ENCODE measurements at regions not wholly inside any gene's neighbourhood (a gene's known extent, or its start where the extent isn't known, plus 50 kb on each side); places are given as distances from the start of the nearest gene placed in this dataset.

GRCh38 chr5:155087036-155087435, 73.5 kb downstream of the KIF4B start:
- Mint-ChIP-seq H3K27me3 (ENCODE audit: insufficient read depth) (peaks cover 3% of the 10 kb centered on the region), H3K9me3 (no peaks in the 10 kb centered on the region), H3K4me3 (no peak overlapping the region), H3K36me3 (ENCODE audit: low read depth) (no peaks in the 10 kb centered on the region), H3K4me1 (peaks cover 3% of the 10 kb centered on the region), H3K27ac (no peak overlapping the region)
- Histone ChIP-seq H3K27me3 (ENCODE audit: control insufficient read depth, insufficient read depth, low read length, poor library complexity, severe bottlenecking) (no peaks in the 10 kb centered on the region), H3K9me3 (ENCODE audit: control insufficient read depth, low read length) (no peaks in the 10 kb centered on the region), H3K9ac (ENCODE audit: extremely low read depth, low read length, poor library complexity, severe bottlenecking) (no peak overlapping the region), H3K4me1 (ENCODE audit: control insufficient read depth, insufficient read depth, low read length) (no peaks in the 10 kb centered on the region), H3K4me3 (ENCODE audit: low read length) (no peak overlapping the region), H3K36me3 (ENCODE audit: control insufficient read depth, insufficient read depth, low read length) (no peaks in the 10 kb centered on the region), H3K27ac (ENCODE audit: low read depth, low read length) (no peak overlapping the region)
- no peak for DNase-seq
- WGBS, 2 experiments (ENCODE audit: insufficient coverage in 1 of 2, insufficient read length in 1 of 2) = 90% methylated on average over 3 to 4 of the region's 4 CpGs
- TF ChIP-seq CTCF (conservative IDR thresholded peaks at IDR 0.05) = no peak

- no peaks in the 10 kb centered on the region for H3K36me3 Mint-ChIP-seq (ENCODE audit: low read depth)
- H3K9ac ChIP-seq (ENCODE audit: extremely low read depth, low read length, poor library complexity, severe bottlenecking) = no peak overlapping the region
- H3K27me3 ChIP-seq (ENCODE audit: control insufficient read depth, insufficient read depth, low read length, poor library complexity, severe bottlenecking) = no peaks in the 10 kb centered on the region
- DNase-seq = no peak
- no peak overlapping the region for H3K27ac Mint-ChIP-seq
- no peaks in the 10 kb centered on the region for H3K9me3 ChIP-seq (ENCODE audit: control insufficient read depth, low read length)
- H3K27me3 Mint-ChIP-seq (ENCODE audit: insufficient read depth) = peaks cover 3% of the 10 kb centered on the region
- no peak overlapping the region for H3K4me3 ChIP-seq (ENCODE audit: low read length)
- no peaks in the 10 kb centered on the region for H3K4me1 ChIP-seq (ENCODE audit: control insufficient read depth, insufficient read depth, low read length)
- H3K27ac ChIP-seq (ENCODE audit: low read depth, low read length) = no peak overlapping the region
- no peaks in the 10 kb centered on the region for H3K36me3 ChIP-seq (ENCODE audit: control insufficient read depth, insufficient read depth, low read length)
- TF ChIP-seq CTCF (conservative IDR thresholded peaks at IDR 0.05) = no peak
- no peak overlapping the region for H3K4me3 Mint-ChIP-seq
- H3K9me3 Mint-ChIP-seq = no peaks in the 10 kb centered on the region
- peaks cover 3% of the 10 kb centered on the region for H3K4me1 Mint-ChIP-seq
- 88 to 100% methylated on average over 2 of the region's 2 CpGs for WGBS, 2 experiments (ENCODE audit: insufficient coverage in 1 of 2, insufficient read length in 1 of 2)
These were observed 75.3 kb downstream of the KIF4B start for GRCh38 chr5:155088811-155089210.

- no peak for TF ChIP-seq CTCF (conservative IDR thresholded peaks at IDR 0.05)
- H3K27ac ChIP-seq (ENCODE audit: low read depth, low read length) = no peak overlapping the region
- WGBS, 2 experiments (ENCODE audit: insufficient coverage in 1 of 2, insufficient read length in 1 of 2) = no CpG with 5 or more reads among the region's 1 CpG
- Mint-ChIP-seq H3K27me3 (ENCODE audit: insufficient read depth) (no peaks in the 10 kb centered on the region), H3K27ac (no peak overlapping the region), H3K9me3 (no peaks in the 10 kb centered on the region), H3K36me3 (ENCODE audit: low read depth) (no peaks in the 10 kb centered on the region), H3K4me3 (no peak overlapping the region), H3K4me1 (peaks cover 3% of the 10 kb centered on the region)
- no peaks in the 10 kb centered on the region for H3K36me3 ChIP-seq (ENCODE audit: control insufficient read depth, insufficient read depth, low read length)
- H3K9me3 ChIP-seq (ENCODE audit: control insufficient read depth, low read length) = no peaks in the 10 kb centered on the region
- H3K4me1 ChIP-seq (ENCODE audit: control insufficient read depth, insufficient read depth, low read length) = no peaks in the 10 kb centered on the region
- H3K9ac ChIP-seq (ENCODE audit: extremely low read depth, low read length, poor library complexity, severe bottlenecking) = no peak overlapping the region
- no peaks in the 10 kb centered on the region for H3K27me3 ChIP-seq (ENCODE audit: control insufficient read depth, insufficient read depth, low read length, poor library complexity, severe bottlenecking)
- H3K4me3 ChIP-seq (ENCODE audit: low read length) = no peak overlapping the region
- no peak for DNase-seq
These were observed 76.1 kb downstream of the KIF4B start for GRCh38 chr5:155089643-155090042.
